NAMALWA (cell line): ENCODE measurements at regions not wholly inside any gene's neighbourhood (a gene's known extent, or its start where the extent isn't known, plus 50 kb on each side); places are given as distances from the start of the nearest gene placed in this dataset.
"Not testable (repeated sequence)": the region's sequence is repeated elsewhere in the genome, so short reads cannot be mapped to it uniquely, and the experiment has no call there.

Experiments
- DNase-seq: peaks from one replicate; pipeline ENCODE4 v3.0.0-alpha.2; 2015; ENCODE audit warnings: low spot score

GRCh38 chr18:39206398-39207103, 1641.0 kb upstream of the CELF4 start:
- not testable (repeated sequence) for DNase-seq

GRCh38 chr18:39205565-39206195, 1640.1 kb upstream of the CELF4 start:
- DNase-seq, result no peak

DNA sequence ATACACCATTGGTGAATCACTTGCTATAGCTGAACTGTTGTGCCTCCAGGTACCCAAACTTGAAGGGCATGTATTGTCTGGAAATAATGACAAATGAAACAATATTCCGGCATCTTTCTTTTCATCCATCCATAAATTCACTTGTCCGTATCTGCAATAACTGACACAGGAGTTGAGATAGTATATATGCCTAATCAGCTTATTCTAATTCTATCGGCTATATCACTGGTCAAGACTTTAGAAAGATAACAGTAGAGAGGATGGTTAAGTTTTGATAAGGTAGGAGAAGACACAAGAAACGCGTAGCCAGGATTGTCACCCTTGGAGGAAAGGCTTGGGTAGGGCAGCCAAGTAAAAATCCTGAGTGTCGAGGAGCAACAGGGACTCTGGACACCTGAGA, 1634.6 kb upstream of the CELF4 start:
- no peak for DNase-seq

DNA sequence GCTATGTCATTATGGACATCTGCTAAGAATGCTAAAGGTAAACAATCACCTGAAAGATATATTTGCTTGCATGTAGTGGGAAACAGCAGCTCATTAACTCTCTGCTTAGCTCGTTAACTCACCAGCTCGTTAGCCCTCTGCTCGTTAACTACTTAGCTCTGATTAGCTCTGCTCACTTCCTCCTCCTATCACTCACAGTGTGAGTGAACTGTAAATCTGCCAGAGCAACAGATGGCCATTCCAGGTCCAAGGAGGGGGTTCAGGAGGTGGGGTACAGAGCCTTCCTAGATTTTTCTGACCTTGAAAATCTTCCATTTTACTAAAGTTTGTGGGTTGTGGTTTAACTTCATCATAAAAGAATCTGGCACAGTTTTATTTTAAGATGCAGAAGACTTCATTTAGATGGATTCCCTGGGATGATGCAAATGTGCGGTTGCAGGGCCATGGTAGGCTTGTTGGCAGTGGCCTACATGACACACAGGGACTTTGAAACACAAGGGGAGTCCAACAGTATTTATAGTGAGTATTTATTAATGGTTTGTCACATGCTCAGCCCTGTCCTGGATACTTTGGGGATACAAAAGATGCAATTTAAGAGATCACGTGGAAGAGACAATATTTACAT, 1633.7 kb upstream of the CELF4 start:
- no peak for DNase-seq

GRCh38 chr18:39198376-39198775, 1632.8 kb upstream of the CELF4 start:
- DNase-seq, result no peak

DNA sequence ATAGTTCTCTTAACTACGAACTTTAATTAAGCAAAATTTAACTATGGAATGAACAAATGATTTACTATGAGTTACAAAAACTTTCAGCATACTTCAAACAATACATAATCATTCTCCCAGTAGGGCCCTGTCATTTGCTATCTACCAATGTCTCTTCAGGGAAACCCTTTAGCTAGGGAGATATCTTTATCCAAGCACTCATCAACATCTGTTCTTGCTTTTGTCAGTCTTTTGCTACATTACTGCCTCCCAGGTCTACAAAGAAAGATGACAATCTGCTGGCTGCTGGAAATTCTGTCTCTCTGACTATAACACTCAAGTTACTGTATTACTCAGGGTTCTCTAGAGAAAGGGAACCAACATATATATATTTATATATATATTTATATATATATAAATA, 1626.3 kb upstream of the CELF4 start:
- DNase-seq, result no peak

- DNase-seq, result no peak
These were observed 1625.5 kb upstream of the CELF4 start for GRCh38 chr18:39191058-39191457.

GRCh38 chr18:39190508-39190907, 1624.9 kb upstream of the CELF4 start:
- no peak for DNase-seq

- DNase-seq, result no peak
These were observed 1622.7 kb upstream of the CELF4 start for GRCh38 chr18:39188278-39188677.

GRCh38 chr18:39186008-39186407, 1620.4 kb upstream of the CELF4 start:
- DNase-seq, result no peak

- no peak for DNase-seq
These were observed 1618.6 kb upstream of the CELF4 start for GRCh38 chr18:39184176-39184575.

GRCh38 chr18:39178166-39178565, 1612.6 kb upstream of the CELF4 start:
- no peak for DNase-seq

DNA sequence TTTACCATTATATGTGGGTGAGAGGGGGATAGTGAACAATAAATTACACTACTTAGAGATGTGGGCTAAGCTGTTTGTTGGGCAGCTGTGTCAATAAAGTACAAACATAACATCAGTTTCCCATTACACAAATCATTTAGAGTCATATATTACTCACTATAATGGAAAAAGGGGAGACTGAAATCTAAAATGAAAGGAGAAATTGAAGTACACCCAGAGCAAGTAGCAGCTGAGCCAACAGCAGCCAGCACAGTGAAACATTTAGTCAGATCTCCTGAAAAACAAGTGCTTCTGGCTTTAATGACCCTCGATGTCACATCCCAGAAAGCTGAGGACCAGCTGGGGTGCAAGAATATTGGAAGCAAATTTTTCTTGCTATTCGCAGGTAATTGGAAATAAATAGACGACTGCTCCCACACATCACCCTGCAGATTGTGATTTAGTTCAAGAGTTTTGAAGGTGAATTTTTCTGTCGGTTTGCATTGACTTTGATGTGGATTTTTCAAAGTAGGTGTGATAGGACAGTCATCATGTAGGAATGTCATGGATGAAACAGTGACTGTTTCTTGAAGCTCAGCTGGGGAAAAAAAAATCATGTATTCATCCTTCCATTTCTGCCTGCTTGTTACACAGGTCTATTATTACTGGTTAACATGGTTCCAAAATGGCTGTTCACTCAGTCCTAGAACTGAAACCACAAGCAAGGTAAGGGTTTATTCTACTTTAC, 1607.3 kb upstream of the CELF4 start:
- no peak for DNase-seq

GRCh38 chr18:39168723-39169122, 1603.1 kb upstream of the CELF4 start:
- no peak for DNase-seq

DNA sequence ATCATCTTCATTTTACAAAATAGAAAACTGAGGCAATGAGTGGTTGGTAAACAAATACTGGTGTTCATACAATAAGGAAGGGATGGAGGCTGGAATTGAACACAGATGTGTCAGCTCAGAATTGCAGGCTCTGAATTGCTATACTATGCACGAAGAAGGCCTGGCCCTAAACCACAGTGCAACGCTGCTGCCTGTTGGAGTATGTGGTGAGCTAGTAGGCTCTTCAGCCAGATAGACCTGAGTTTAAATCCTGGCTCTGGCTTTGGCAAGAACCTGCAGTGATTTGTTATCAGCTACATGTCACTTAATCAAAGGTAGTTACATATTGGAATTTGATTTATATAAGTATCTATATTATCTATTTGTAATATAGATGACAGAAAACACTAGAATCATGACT, 1602.4 kb upstream of the CELF4 start:
- no peak for DNase-seq

- no peak for DNase-seq
These were observed 1601.2 kb upstream of the CELF4 start for GRCh38 chr18:39166776-39167175.

DNA sequence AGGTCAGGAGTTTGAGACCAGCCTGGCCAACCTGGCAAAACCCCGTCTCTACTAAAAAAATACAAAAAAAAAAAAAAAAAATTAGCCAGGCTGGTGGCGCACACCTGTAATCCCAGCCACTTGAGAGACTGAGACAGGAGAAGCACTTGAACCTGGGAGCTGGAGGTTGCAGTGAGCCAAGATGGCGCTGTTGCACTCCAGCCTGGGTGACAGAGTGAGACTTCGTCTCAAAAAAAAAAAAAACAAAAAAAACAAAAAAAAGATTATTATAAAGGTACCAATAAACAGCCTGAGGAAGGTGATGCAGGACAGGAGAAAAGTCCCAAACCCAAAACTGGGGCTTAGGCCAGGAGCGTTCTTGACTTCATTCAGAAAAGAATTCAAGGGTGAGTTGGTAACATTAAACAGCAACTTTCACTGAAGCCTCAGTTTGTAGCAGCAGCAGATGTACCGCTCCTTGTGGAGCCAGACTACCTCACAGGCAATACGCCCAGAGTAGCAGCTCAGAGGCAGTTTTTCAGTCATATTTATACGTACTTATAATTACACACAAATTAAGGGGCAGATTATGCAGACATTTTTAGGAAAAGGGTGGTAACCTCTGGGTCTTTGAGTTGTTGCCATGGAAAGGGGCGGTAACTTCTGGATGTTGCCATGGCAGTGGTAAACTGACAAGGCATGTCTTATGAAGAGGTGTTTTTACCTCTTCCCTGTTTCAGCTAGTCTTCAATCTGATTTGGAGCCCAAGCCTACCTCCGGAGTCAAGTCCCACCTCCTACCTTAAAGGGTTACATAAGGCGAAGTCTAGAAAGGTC, 1596.6 kb upstream of the CELF4 start:
- no peak for DNase-seq

DNA sequence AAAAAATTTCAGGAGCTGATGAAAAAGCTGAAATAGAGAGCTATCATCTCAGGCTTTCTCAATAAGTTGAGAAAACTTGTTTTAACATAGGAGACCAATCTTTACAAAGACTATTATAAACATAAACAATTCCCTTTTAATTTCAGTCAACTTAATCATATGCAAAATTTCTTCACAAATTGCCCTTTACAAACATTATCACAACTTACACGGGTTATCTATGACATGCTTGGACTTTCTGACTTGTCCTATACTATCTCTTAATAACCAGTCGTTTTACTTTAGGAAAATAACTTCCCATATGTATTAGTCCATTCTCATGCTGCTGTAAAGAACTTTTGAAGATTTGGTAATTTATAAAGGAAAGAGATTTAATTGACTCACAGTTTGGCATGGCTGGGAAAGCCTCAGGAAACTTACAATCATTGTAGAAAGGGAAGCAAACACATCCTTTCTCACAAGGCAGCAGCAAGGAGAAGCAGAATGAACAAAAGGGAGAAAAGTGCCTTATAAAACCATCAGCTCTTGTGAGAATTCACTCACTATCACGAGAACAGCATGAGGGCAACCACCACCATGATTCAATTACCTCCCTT, 1583.7 kb upstream of the CELF4 start:
- no peak for DNase-seq

DNA sequence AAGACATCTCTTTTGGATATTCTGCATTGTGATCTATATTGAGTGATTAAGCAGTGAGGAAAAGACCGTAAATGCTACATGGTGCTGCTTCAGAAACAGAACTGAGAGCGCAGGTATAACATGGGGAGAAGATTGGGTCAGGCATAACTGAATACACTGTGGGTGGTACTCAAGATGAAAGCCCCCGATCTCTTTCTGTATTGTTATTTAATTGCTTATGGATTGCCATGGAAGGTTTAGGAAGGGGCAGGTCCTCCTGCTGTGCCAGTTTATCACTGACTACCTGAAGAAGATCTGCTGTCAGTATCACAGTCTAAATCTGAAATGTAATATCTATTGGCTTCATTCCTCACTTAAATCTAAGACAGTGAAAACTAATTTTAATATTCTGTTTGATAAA, 1568.7 kb upstream of the CELF4 start:
- no peak for DNase-seq

DNA sequence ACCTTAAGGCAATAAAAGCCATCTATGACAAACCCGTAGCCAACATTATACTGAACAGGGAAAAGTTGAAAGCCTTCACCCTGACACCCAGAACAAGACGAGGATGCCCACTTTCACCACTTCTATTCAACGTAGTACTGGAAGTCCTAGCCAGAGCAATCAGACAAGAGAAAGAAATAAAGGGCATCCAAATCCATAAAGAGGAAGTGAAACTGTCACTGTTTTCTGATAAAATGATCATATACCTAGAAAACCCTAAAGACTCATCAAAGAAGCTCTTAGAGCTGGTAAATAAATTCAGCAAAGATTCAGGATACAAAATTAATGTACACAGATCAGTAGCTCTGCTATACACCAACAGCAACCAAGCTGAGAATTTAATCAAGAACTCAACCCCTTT, 1561.9 kb upstream of the CELF4 start:
- not testable (repeated sequence) for DNase-seq

DNA sequence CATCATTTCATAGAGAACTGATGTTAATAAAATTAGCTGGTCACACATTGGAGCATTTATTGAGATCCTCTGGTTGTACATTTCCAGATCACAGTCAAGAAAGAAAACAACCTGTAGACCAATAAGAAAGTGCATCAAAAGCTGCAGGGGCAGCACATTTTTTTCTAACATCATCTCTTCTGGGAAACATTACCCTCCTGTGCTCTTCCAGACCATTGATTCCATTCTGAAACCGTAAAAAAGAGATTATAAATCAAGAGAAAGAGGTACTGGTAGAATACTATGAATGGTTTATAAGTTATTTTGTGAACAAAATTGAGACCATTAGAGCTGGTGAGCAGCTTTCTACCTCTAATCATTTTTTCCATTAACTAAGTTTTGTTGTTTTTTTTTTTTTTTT, 1548.2 kb upstream of the CELF4 start:
- DNase-seq, result no peak

GRCh38 chr18:39105104-39105503, 1539.5 kb upstream of the CELF4 start:
- DNase-seq, result no peak
